ENCODE measurements at regions not wholly inside any gene's neighbourhood (a gene's known extent, or its start where the extent isn't known, plus 50 kb on each side); places are given as distances from the start of the nearest gene placed in this dataset.

DNA sequence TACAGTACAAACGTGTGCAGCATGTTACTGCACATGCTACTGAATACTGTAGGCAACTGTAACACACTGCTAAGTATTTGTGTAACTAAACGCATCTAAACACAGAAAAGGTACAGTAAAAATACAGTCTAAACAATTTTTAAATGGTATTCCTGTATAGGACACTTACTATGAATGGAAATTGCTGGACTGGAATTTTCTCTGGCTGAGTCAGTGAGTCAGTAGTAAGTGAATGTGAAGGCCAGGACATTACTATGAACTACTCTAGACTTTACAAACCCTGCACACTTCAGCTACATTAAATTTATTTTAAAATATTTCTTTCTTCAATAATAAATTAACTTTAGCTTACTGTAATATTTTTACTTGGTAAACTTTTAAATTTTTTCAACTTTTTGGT lies 225.0 kb upstream of the TENT5A start:
- DNase-seq = no peak
- no peaks in the 10 kb centered on the region for H3K4me1 ChIP-seq
- no peak for TF ChIP-seq POLR2A (IDR thresholded peaks at IDR 0.05)
- H3K27ac ChIP-seq = no peak overlapping the region
- intact Hi-C loops (cut with DNase I) = no loop called here
- no peaks in the 10 kb centered on the region for H3K27me3 ChIP-seq
- ATAC-seq = no peak
- no peak overlapping the region for H3K4me3 ChIP-seq
- no peaks in the 10 kb centered on the region for H3K9me3 ChIP-seq
- 50 to 64% methylated on average over 2 of the region's 2 CpGs for WGBS, 2 donors
- H3K36me3 ChIP-seq (replicated peaks in 1 of 2; ENCODE audit: insufficient read depth in 1 of 2, low read depth in 2 of 2) = no peaks in the 10 kb centered on the region

DNA sequence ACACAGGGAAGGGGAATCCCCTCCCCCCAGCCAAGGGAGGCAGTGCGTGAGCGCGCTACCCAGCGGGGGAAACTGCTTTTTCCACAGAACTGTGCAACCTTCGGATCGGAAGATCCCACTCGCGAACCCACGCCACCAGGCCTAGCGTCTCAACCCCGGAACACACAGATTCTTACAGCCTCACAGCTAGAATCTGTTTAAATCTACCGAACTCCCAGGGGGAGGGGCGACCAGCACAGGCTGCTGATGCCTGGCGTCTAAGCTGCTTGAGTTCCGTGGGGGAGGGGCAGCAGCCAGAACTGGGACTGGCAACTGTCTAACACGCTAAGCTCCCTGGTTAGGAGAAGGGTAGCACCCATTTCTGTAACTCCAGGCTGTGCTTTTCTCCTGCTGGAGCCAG lies 217.3 kb upstream of the TENT5A start:
- no peaks in the 10 kb centered on the region for H3K9me3 ChIP-seq
- H3K36me3 ChIP-seq (replicated peaks in 1 of 2; ENCODE audit: insufficient read depth in 1 of 2, low read depth in 2 of 2) = no peaks in the 10 kb centered on the region
- H3K4me1 ChIP-seq = no peaks in the 10 kb centered on the region
- 47 to 79% methylated on average over 2 to 16 of the region's 16 CpGs for whole genome bisulfite sequencing, 2 donors
- no peaks in the 10 kb centered on the region for H3K27me3 ChIP-seq
- ATAC-seq (no peak), DNase-seq (no peak)
- intact Hi-C loops (cut with DNase I) = no loop called here
- H3K4me3 ChIP-seq = no peak overlapping the region
- H3K27ac ChIP-seq = no peak overlapping the region
- TF ChIP-seq, protein P1, sequence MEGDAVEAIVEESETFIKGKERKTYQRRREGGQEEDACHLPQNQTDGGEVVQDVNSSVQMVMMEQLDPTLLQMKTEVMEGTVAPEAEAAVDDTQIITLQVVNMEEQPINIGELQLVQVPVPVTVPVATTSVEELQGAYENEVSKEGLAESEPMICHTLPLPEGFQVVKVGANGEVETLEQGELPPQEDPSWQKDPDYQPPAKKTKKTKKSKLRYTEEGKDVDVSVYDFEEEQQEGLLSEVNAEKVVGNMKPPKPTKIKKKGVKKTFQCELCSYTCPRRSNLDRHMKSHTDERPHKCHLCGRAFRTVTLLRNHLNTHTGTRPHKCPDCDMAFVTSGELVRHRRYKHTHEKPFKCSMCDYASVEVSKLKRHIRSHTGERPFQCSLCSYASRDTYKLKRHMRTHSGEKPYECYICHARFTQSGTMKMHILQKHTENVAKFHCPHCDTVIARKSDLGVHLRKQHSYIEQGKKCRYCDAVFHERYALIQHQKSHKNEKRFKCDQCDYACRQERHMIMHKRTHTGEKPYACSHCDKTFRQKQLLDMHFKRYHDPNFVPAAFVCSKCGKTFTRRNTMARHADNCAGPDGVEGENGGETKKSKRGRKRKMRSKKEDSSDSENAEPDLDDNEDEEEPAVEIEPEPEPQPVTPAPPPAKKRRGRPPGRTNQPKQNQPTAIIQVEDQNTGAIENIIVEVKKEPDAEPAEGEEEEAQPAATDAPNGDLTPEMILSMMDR (IDR thresholded peaks at IDR 0.05) = no peak
- no peak for TF ChIP-seq POLR2A (IDR thresholded peaks at IDR 0.05)

DNA sequence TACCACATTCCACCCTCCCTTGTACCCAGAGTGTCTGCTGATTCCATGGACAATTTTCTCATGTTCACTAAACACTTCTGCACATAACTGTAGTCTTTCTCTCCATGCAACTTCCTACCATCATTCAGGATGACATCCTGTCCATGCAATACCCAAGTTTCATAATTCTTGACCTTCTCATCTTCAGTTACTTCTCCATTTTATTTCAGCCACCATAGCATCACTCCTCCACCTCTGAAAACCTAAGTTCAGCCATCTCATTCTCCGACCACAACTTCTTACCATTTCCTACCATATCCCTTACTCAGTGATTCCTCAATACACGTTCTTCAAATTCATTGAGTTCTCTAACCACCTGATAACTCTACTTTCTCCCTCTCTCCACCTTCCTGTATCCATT lies 216.5 kb upstream of the TENT5A start:
- intact Hi-C loops (cut with DNase I) = no loop called here
- Histone ChIP-seq H3K36me3 (replicated peaks in 1 of 2; ENCODE audit: insufficient read depth in 1 of 2, low read depth in 2 of 2) (no peaks in the 10 kb centered on the region), H3K4me3 (no peak overlapping the region), H3K4me1 (no peaks in the 10 kb centered on the region), H3K27ac (no peak overlapping the region), H3K27me3 (no peaks in the 10 kb centered on the region), H3K9me3 (no peaks in the 10 kb centered on the region)
- DNase-seq (no peak), ATAC-seq (no peak)
- WGBS, 2 donors = 43 to 44% methylated on average over 2 of the region's 2 CpGs
- TF ChIP-seq, protein P1 (IDR thresholded peaks at IDR 0.05) = no peak
- no peak for TF ChIP-seq POLR2A (IDR thresholded peaks at IDR 0.05)

DNA sequence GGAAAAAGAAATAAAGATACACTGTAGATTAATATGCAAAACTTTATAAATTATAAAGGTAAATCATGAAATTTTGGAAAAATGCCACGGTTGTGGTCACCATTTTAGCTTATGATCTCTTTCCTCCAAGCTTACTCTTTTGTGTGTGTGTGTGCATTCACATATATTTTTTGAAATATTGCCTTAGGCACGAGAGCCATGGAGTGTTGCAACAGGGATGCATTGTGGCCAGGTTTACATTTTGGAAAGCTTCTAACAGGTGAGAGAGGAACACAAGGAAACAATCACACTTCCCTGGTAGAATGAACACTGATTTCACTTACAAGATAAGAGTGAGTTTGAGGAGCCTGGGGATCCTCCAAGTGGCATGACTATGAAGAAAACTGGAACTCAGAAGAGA lies 214.5 kb upstream of the TENT5A start:
- Histone ChIP-seq H3K36me3 (replicated peaks in 1 of 2; ENCODE audit: insufficient read depth in 1 of 2, low read depth in 2 of 2) (no peaks in the 10 kb centered on the region), H3K9me3 (no peaks in the 10 kb centered on the region), H3K4me3 (no peak overlapping the region), H3K4me1 (no peaks in the 10 kb centered on the region), H3K27me3 (no peaks in the 10 kb centered on the region), H3K27ac (no peak overlapping the region)
- WGBS, 2 donors = 47% methylated on average over 2 of the region's 2 CpGs
- DNase-seq (no peak), ATAC-seq (no peak)
- TF ChIP-seq POLR2A (IDR thresholded peaks at IDR 0.05) = no peak
- TF ChIP-seq, protein P1 (IDR thresholded peaks at IDR 0.05) = no peak
- intact Hi-C loops (cut with DNase I) = no loop called here

DNA sequence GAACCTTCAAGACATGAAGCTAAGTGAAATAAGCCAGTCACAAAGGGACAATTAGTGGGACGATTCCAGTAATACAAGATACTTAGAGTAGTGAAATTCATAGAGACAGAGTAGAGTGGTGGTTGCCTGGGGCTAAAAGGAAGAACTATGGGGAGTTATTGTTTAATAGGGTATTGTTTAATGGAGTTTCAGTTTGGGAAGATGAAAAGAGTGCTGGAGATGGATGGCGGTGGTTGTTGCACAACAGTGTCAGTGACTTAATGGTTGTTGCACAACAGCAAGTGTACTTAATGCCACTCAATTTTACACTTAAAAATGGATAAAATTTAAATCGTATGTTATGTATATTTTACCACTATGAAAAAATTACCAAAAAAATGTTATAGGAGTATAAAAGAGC lies 209.7 kb upstream of the TENT5A start:
- Histone ChIP-seq H3K27me3 (no peaks in the 10 kb centered on the region), H3K4me3 (no peak overlapping the region), H3K36me3 (replicated peaks in 1 of 2; ENCODE audit: insufficient read depth in 1 of 2, low read depth in 2 of 2) (no peaks in the 10 kb centered on the region), H3K27ac (no peak overlapping the region), H3K9me3 (no peaks in the 10 kb centered on the region), H3K4me1 (no peaks in the 10 kb centered on the region)
- DNase-seq (no peak), ATAC-seq (no peak)
- WGBS, 2 donors = 72 to 76% methylated on average over 3 of the region's 3 CpGs
- TF ChIP-seq, protein P1 (IDR thresholded peaks at IDR 0.05) = no peak
- TF ChIP-seq POLR2A (IDR thresholded peaks at IDR 0.05) = no peak
- intact Hi-C loops (cut with DNase I) = no loop called here
